ENCODE measurements at regions not wholly inside any gene's neighbourhood (a gene's known extent, or its start where the extent isn't known, plus 50 kb on each side); places are given as distances from the start of the nearest gene placed in this dataset.

DNA sequence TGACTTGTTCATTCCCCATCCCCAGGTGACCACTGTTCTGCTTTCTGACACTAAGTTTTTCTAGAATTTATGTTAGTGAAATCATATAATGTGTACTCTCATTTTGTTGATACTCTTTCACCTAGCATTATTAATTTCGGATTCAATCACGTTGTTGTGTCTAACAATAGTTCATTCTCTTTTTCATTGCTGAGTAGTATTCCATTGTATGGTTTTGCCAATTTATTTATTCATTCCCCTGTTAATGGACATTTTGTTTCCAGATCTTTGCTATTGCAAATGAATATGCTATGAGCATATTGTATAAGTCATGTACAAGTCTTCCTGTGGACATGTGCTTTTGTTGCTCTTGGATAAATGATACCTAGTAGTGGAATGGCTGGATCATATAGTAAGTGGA is 146.4 kb downstream of the FAM204A start:
- ChIA-PET CTCF (no interaction called here), POLR2A (no interaction called here)

DNA sequence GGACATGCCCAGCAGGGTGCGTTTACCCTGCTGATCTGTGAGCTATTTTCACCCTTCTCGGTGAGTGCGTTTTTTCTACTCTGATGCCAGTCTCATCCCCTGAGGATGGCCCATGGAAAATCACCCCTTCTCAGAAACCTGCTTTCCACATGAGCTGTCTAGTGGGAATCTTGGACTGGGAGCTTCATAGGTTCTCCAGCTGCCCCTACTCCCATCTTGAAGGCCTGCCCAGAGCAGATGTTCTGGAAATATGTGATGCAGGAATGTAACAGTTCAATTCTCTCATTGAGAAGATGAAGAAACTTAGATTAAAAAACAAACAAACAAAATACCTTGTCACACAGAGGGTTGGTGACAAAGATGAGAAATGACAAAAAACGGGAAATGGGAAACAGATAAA is 146.9 kb upstream of the RAB11FIP2 start:
- ChIA-PET CTCF (no interaction called here), POLR2A (no interaction called here)

DNA sequence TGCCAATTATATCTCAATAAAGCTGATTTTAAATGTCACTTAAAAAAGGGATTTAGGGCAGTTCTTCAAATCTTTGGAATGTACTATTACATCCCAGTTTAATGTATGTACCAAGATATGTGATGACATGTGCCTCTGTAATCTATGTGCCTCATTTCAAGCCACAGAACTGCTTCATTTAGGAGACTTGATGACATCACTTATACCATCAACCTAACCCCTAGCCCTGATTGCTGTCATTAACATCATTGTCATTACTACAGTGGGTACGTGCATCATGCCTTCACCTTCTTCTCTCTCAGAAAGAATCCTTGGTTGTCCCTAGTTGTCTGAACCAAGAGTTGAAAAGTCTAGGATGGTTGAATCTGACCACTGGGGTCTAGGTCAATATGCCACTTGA is 134.3 kb upstream of the RAB11FIP2 start:
- ChIA-PET CTCF (no interaction called here), POLR2A (no interaction called here)

GRCh38 chr10:118175148-118175547 is 128.4 kb upstream of the RAB11FIP2 start:
- ChIA-PET CTCF (no interaction called here), POLR2A (no interaction called here)

DNA sequence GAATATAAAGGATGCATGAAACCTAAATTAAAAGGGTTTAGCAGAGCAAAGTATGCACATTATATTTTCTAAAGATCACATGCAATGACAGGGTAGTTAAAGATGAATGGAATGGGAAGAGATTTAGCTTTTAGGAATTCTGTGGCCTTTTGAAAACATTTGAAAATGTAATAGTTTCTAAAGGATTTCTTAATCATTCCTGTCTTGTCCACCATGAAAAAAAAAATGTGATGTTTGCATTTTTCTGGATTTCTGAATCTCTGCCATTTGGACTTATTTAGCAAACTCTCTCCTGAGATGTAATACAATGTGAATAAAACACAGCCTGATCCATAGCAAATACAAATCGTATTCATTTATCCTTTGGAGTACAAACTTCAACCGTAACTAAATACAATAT is 126.6 kb upstream of the RAB11FIP2 start:
- POLR2A ChIA-PET, result no interaction called here
- CTCF ChIA-PET, result no interaction called here

DNA sequence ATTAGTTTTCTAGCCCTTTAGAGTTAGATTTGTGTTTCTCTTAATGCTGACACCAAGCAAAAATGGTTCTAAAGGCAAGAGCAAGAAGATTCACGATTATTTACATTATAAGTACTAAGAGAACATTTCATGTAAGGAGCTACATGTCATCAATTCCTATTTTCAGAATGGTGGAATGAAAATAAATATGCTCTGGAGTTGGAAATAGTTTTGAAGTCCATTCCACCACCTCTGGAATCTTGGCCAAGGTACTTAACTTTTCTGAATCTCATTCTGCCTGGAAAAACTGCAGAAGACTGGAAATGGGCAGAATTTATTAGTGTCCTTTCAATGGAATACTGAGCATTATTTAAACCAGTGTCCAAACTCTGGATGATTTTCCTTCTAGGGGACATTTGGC is 125.1 kb upstream of the RAB11FIP2 start:
- ChIA-PET CTCF (no interaction called here), POLR2A (no interaction called here)

DNA sequence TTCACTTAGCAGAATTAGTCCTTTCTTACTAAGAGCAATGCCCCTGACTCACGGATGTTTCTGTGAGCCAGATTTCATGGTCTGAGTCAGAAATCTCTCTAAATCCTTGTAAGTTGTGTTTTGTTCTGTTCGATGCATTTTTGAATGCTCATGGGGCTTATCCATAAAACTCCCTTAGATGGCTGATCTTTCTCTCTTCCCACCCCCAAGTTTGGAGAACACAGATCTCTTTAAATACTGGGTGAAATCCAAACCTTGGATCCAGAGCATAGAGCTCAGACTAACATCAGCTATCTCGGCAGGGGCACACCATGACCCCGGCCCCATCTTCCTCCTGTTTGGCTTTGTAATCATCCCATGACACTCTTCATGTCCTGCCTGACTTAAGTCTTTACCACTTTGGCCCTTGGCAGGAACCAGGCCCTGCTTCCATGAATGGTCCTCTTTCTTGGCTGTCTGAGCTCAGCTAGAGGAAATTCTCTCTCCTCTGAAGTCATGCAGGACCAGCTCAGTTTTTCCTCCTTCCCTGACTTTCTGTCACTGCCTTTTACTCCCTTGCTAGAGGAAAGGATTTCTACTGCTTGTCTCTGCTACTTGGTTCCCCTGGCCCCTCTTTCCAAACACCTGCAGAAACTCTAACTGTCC is 120.4 kb upstream of the RAB11FIP2 start:
- POLR2A ChIA-PET, result no interaction called here
- CTCF ChIA-PET, result no interaction called here

GRCh38 chr10:118163217-118163616 is 116.5 kb upstream of the RAB11FIP2 start:
- CTCF ChIA-PET, result no interaction called here
- POLR2A ChIA-PET, result no interaction called here

DNA sequence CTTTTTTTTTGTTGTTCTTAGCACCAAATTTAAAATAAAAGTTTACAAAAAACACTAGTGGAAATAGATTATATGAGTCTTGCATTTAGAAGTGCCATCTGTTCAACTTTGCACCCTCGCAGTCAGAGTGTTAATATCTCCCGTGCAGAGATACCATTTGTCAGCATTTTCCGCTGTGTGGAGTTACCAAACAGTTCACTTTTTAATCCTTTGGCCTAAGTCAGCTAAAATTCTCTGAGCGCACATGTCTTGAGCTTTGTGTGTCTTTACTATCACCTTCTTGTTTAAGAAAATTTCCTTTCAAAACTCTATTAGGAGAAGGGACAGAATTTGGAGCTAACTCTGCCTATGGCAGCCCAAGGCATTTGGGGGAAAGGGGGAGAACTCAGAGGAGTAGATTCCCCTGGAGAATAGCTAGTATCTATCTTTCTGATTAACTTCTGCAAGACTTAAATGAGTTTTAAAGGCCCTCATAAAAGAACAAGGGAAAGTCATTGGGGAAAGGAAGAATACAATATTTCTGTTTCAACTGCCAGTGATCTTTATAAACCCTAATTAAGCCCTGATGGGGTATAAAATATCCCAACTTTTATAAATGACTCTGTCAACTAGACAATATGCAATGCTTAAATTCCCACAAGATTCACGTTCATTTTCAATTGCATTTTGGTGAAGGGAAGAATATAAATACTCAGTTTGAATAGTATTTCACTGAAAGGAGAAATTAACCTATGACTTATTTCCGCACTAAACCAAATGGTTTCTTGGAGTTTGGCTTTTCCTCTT is 114.9 kb upstream of the RAB11FIP2 start:
- ChIA-PET POLR2A (no interaction called here), CTCF (no interaction called here)

DNA sequence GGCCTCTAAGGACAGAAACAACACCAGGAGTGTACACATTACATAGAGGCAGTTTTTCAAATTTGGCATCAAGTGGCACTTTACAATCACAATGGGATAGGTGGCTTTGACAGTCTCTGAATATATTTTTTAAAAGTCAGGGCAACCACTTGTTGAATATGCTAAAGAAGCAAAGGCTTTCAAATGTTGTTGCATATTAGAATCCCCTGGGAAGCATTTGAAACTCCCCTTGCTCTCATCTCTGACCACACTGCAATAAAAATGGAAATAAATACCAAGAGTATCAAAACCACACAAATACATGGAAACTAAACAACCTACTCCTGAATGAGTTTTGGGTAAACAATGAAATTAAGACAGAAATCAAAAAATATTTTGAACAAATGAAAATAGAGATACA is 106.5 kb upstream of the RAB11FIP2 start:
- POLR2A ChIA-PET, result no interaction called here
- CTCF ChIA-PET, result no interaction called here

- ChIA-PET CTCF (no interaction called here), POLR2A (no interaction called here)
These were observed 104.7 kb upstream of the RAB11FIP2 start for GRCh38 chr10:118151461-118151860.

DNA sequence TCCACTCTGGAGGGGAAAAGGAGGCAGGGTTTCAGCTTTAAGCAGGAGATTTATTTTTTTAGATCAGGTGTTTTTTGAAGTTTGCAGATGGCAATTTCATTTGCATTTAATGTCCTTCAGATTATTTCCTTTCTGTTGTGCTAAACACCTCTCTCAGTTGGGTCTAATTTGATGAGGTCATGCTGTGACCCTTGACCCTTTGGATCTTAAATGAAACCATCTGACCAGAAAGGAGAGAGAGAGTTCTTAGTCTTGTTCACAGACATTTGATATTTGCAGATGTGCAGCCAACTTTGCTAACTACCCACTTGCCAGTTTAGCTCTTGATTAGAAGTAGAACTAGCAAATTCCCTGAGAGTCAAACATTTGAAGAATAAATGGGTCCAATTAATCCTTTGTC is 101.5 kb upstream of the RAB11FIP2 start:
- ChIA-PET POLR2A (no interaction called here), CTCF (no interaction called here)

GRCh38 chr10:118145256-118145655 is 98.5 kb upstream of the RAB11FIP2 start:
- ChIA-PET CTCF (no interaction called here), POLR2A (no interaction called here)

GRCh38 chr10:118141471-118141870 is 94.7 kb upstream of the RAB11FIP2 start:
- ChIA-PET CTCF (no interaction called here), POLR2A (no interaction called here)

DNA sequence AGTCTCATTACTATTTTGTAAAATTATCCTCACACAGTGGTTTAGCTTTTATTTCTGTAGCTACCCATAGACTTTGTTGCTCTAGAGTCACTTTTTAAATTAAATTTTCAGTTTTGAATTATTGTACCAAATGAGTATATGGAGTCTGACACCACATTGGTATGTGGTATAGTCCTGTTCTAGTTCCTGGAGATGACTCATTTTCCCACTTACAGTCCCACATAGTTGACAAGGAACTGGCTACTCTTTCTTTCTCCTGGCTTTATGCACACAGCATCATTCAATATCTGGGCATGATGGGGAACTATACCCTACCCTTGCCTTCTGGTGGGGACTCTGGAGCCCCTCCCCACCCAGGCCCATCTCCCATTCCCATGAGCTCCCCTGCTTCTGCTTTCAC is 92.6 kb upstream of the RAB11FIP2 start:
- ChIA-PET CTCF (no interaction called here), POLR2A (no interaction called here)

DNA sequence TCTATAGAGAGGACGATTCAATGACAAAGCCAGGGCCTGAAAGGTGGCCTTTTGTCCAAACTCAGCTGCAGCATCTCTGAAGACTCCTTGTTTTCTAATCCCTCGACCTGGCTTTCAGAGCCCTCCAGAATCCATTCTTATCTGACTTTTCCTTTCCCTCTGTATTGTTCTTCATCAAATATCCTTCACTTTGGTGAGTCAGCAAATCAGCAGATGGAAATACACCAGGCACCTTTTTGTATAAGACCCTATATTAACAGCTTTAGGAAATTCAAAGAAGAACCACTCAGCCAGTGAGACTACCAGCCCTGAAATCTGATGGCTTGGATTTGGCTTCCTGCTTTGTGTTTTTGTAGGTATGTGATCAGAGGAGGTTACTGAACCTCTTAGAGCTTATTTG is 81.9 kb upstream of the RAB11FIP2 start:
- ChIA-PET POLR2A (no interaction called here), CTCF (no interaction called here)

DNA sequence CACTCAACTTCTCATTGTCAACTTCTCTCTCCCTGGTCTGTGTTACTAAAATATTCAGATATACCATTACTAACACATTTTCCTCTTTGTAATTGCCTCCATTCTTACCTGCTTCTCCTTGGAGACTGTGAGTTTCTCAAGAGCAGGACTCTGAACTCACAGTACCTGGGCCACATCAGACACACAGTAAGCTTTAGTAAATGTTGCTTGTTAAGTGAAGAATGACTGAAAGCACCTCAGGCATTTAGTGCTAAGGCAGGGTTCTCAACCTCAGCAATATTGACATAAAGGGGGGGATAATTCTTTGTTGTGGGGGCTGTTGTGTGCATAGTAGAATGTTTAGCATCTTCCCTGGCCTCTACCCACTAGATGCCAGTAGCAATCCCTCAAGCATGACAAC is 72.0 kb upstream of the RAB11FIP2 start:
- POLR2A ChIA-PET, result no interaction called here

GRCh38 chr10:118116715-118117449 is 70.1 kb upstream of the RAB11FIP2 start:
- ChIA-PET POLR2A (no interaction called here), CTCF (no interaction called here)

More for the DNA sequence above, 72.0 kb upstream of the RAB11FIP2 start:
- CTCF ChIA-PET, result no interaction called here

DNA sequence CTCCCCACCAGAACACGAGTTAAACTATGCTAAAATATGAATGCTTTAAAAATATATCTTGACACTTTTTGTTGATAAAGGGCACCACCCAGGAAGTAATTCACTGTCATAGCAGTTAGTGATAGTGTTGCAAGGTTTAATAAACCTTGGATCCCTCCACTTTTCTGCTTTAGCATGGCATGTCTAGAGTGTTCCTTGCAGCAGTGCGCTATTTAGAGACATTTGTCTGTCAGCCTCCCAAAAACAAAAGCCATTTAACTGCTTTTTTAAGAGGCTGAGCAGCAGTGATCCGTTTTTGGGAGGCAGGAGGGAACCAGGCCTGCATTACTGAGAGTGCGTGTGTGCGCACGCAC is 69.6 kb upstream of the RAB11FIP2 start:
- CTCF ChIA-PET, result no interaction called here
- POLR2A ChIA-PET, result no interaction called here

GRCh38 chr10:118115701-118116100 is 69.0 kb upstream of the RAB11FIP2 start:
- ChIA-PET CTCF (no interaction called here), POLR2A (no interaction called here)

DNA sequence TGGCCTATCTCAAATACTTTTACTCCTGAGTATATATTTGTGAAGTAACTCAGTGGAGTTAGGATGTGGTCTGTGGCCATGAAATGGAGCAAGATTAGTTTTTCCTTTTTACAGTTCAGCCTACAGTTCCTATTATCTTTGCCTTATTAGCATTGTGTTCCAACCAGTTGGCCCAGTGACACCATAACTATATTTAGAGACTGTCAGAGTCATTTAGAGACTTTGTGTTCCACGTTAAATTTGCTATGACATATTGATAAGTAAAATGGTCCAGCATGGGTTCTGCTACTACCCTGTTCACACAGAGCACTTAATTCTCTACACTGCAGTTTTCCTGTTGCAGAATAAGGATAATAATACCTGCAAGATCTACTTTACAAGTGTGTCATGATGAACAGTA is 68.3 kb upstream of the RAB11FIP2 start:
- ChIA-PET CTCF (no interaction called here), POLR2A (no interaction called here)
